ENCODE measurements at regions not wholly inside any gene's neighbourhood (a gene's known extent, or its start where the extent isn't known, plus 50 kb on each side); places are given as distances from the start of the nearest gene placed in this dataset.
"Not testable (repeated sequence)": the region's sequence is repeated elsewhere in the genome, so short reads cannot be mapped to it uniquely, and the experiment has no call there.

GRCh38 chr7:153158149-153158548, 398.6 kb downstream of the ACTR3B start:
- CTCF ChIA-PET: no interaction called here
- Mint-ChIP-seq H3K27me3 (no peaks in the 10 kb centered on the region), H3K36me3 (ENCODE audit: low read depth) (no peaks in the 10 kb centered on the region), H3K4me1 (no peaks in the 10 kb centered on the region), H3K27ac (no peak overlapping the region), H3K9me3 (peaks cover 4% of the 10 kb centered on the region), H3K4me3 (no peak overlapping the region)
- DNase-seq: no peak
- POLR2A ChIA-PET: no interaction called here

DNA sequence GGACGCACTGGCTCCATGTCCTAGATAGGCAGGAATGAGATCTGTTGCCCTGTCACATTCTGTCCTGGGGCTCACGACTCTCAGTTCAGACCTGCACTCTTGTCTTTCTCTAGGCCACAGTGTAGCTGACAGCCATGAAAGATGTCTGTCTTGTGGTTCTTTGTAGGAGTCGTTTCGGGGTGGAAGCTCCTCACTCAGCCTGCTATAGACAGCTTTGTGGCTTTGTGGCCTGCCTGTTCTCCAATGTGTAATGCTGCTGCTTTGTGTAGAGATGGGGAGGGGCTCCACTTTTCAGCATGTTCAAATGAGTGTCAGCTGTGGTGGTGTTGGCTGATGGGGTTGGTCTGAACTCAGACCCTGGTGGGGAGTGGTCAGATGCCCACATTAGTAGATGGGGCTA, 410.7 kb downstream of the ACTR3B start:
- no peaks in the 10 kb centered on the region for H3K36me3 Mint-ChIP-seq (ENCODE audit: low read depth)
- POLR2A ChIA-PET: no interaction called here
- CTCF ChIA-PET: no interaction called here

GRCh38 chr7:153185936-153186335, 426.4 kb downstream of the ACTR3B start:
- H3K27ac Mint-ChIP-seq: no peak overlapping the region
- H3K27me3 Mint-ChIP-seq: no peaks in the 10 kb centered on the region
- CTCF ChIA-PET: no interaction called here
- H3K36me3 Mint-ChIP-seq (ENCODE audit: low read depth): no peaks in the 10 kb centered on the region
- POLR2A ChIA-PET: no interaction called here
- no peak overlapping the region for H3K4me3 Mint-ChIP-seq
- no peaks in the 10 kb centered on the region for H3K4me1 Mint-ChIP-seq
- no peak for DNase-seq
- peaks cover 6% of the 10 kb centered on the region for H3K9me3 Mint-ChIP-seq

More for the DNA sequence above, 410.7 kb downstream of the ACTR3B start:
- no peaks in the 10 kb centered on the region for H3K9me3 Mint-ChIP-seq
- H3K27me3 Mint-ChIP-seq: no peaks in the 10 kb centered on the region
- H3K4me3 Mint-ChIP-seq: no peak overlapping the region
- DNase-seq: no peak
- no peak overlapping the region for H3K27ac Mint-ChIP-seq
- no peaks in the 10 kb centered on the region for H3K4me1 Mint-ChIP-seq

DNA sequence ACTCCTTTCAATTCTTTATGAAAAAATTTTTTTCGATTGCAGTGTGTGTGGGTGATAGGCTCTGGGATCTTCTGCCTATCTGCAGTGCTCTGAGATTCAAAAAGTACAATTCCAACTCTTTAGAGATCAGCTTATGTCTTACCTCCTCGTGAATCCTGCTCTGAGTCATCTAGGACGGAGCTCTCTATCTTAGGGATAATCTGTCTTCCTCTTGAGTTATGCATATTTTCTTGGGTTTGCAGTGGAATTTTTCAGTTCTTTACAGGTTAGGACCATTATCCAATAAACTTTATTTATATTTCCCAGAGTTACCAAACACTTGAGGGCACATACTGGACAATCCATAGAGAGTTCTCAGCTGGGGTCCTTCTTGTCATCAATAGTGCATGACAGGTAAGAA, 428.6 kb downstream of the ACTR3B start:
- ChIA-PET CTCF (no interaction called here), POLR2A (no interaction called here)
- Mint-ChIP-seq H3K27ac (no peak overlapping the region), H3K36me3 (ENCODE audit: low read depth) (no peaks in the 10 kb centered on the region), H3K27me3 (no peaks in the 10 kb centered on the region), H3K4me1 (no peaks in the 10 kb centered on the region), H3K9me3 (peaks cover 6% of the 10 kb centered on the region), H3K4me3 (no peak overlapping the region)
- no peak for DNase-seq

- Mint-ChIP-seq H3K9me3 (peaks cover 3% of the 10 kb centered on the region), H3K4me1 (no peaks in the 10 kb centered on the region), H3K27ac (no peak overlapping the region), H3K27me3 (no peaks in the 10 kb centered on the region), H3K36me3 (ENCODE audit: low read depth) (no peaks in the 10 kb centered on the region), H3K4me3 (no peak overlapping the region)
- ChIA-PET CTCF (no interaction called here), POLR2A (no interaction called here)
- no peak for DNase-seq
Measured at GRCh38 chr7:153188630-153189029, 429.1 kb downstream of the ACTR3B start.

DNA sequence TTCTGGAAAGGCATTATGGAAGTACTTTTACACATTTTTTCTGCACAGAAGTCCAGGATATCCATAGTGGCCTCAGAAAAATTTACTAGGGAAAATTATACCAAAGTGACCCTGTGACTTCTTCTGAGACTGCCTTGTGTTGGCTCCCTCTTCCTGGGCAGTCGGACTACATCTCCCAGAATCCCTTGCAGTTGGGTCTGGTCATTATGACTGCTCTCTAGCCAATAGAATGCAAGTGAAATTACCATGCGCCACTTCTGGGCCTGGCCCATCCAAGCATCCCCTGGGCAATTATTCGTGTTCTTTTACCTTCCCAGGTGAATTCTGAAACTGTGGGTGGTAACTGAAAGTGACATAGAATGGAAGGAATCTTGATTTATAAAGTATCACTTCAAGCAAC, 430.9 kb downstream of the ACTR3B start:
- Mint-ChIP-seq H3K4me1 (no peaks in the 10 kb centered on the region), H3K4me3 (no peak overlapping the region), H3K27me3 (no peaks in the 10 kb centered on the region), H3K27ac (no peak overlapping the region), H3K36me3 (ENCODE audit: low read depth) (no peaks in the 10 kb centered on the region), H3K9me3 (no peaks in the 10 kb centered on the region)
- ChIA-PET CTCF (no interaction called here), POLR2A (no interaction called here)
- no peak for DNase-seq

DNA sequence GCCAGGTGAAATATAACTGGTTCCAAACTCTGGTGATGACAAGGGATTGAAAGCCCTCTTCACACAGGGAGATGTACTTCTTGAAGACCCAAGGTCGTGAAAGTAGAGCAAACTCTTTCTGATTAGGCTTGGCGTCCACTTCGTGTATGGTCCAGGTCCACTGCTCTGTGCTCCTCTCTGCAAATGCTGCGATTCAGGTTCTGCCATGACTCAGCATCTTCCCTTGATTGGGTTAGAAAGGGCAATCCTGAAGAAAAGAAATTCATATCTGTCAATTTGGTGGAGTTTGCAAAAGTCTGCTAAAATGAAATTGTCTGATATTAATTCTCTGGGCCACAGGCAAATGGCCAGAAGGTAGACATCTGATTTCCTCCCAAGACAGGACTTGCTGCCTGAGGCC, 431.4 kb downstream of the ACTR3B start:
- Mint-ChIP-seq H3K4me3 (no peak overlapping the region), H3K27me3 (no peaks in the 10 kb centered on the region), H3K4me1 (no peaks in the 10 kb centered on the region), H3K36me3 (ENCODE audit: low read depth) (no peaks in the 10 kb centered on the region), H3K9me3 (no peaks in the 10 kb centered on the region), H3K27ac (no peak overlapping the region)
- POLR2A ChIA-PET: no interaction called here
- CTCF ChIA-PET: no interaction called here
- DNase-seq: no peak

DNA sequence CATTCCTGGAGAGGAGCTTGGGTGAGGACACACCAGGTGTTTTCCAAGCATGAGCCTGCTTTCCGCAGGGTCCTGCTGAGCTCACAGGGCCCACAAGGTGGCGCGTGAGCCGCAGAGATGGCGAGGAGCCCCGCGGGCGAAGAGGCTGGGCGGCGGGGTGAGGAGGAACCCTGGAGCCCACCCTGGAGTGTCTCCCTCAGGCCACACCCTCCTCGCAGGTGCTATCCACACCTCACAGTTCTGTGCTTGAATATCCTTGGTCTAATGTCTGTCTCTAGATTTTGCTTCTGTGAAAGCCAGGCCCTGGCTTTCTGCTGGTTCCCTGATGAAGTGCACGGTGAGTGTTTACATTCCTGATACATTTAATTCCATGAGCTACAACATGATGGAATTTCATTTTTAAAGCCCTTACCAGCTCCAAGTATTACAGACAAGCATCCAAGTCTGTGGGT, 433.6 kb downstream of the ACTR3B start:
- no peak overlapping the region for H3K4me3 Mint-ChIP-seq
- CTCF ChIA-PET: interaction anchor here (0.8 kb wide), 1 partner anchor 19 kb away, joined by 4 read pairs; no protein-coding TSS in a partner anchor
- POLR2A ChIA-PET: no interaction called here
- no peaks in the 10 kb centered on the region for H3K27me3 Mint-ChIP-seq
- H3K27ac Mint-ChIP-seq: no peak overlapping the region
- H3K36me3 Mint-ChIP-seq (ENCODE audit: low read depth): no peaks in the 10 kb centered on the region
- H3K9me3 Mint-ChIP-seq: no peaks in the 10 kb centered on the region
- H3K4me1 Mint-ChIP-seq: no peaks in the 10 kb centered on the region
- no peak for DNase-seq

DNA sequence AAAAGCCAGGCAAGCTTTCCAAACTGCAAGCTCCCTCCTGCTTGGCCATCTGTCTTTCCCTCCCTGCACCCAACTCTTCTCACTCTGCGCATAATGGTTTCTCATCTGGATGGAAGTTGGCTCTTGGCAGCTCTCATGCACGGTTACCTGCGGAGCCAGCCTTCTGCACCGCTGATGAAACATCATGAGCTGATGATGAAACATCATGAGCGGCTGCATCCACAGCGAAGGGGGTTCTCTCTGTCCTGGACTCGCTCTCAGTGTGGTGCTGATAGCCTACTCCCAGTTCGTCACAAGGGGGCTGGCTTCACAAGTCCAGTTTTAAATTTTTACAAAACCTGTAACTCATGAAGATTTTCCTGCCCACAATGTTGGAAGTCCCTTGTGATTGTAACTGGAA, 457.5 kb downstream of the ACTR3B start:
- no peak overlapping the region for H3K4me3 Mint-ChIP-seq
- DNase-seq: no peak
- no peaks in the 10 kb centered on the region for H3K27me3 Mint-ChIP-seq
- ChIA-PET CTCF (no interaction called here), POLR2A (no interaction called here)
- peaks cover 6% of the 10 kb centered on the region for H3K9me3 Mint-ChIP-seq
- H3K36me3 Mint-ChIP-seq (ENCODE audit: low read depth): no peaks in the 10 kb centered on the region
- H3K4me1 Mint-ChIP-seq: no peaks in the 10 kb centered on the region
- no peak overlapping the region for H3K27ac Mint-ChIP-seq

- H3K27ac Mint-ChIP-seq: no peak overlapping the region
- no peaks in the 10 kb centered on the region for H3K36me3 Mint-ChIP-seq (ENCODE audit: low read depth)
- H3K9me3 Mint-ChIP-seq: peaks cover 17% of the 10 kb centered on the region
- POLR2A ChIA-PET: no interaction called here
- no peaks in the 10 kb centered on the region for H3K4me1 Mint-ChIP-seq
- DNase-seq: no peak
- no peaks in the 10 kb centered on the region for H3K27me3 Mint-ChIP-seq
- CTCF ChIA-PET: no interaction called here
- no peak overlapping the region for H3K4me3 Mint-ChIP-seq
Measured at GRCh38 chr7:153224890-153225289, 465.3 kb downstream of the ACTR3B start.

GRCh38 chr7:153245136-153245535, 485.6 kb downstream of the ACTR3B start:
- H3K27me3 Mint-ChIP-seq; DNase-seq; H3K9me3 Mint-ChIP-seq; POLR2A ChIA-PET; H3K4me3 Mint-ChIP-seq; H3K36me3 Mint-ChIP-seq (ENCODE audit: low read depth); CTCF ChIA-PET; H3K27ac Mint-ChIP-seq; H3K4me1 Mint-ChIP-seq: not testable (repeated sequence)

GRCh38 chr7:153245809-153246208, 486.3 kb downstream of the ACTR3B start:
- no peaks in the 10 kb centered on the region for H3K4me1 Mint-ChIP-seq
- no peaks in the 10 kb centered on the region for H3K36me3 Mint-ChIP-seq (ENCODE audit: low read depth)
- no peak overlapping the region for H3K4me3 Mint-ChIP-seq
- peaks cover 2% of the 10 kb centered on the region for H3K9me3 Mint-ChIP-seq
- POLR2A ChIA-PET: no interaction called here
- H3K27me3 Mint-ChIP-seq: no peaks in the 10 kb centered on the region
- CTCF ChIA-PET: no interaction called here
- no peak for DNase-seq
- no peak overlapping the region for H3K27ac Mint-ChIP-seq

- ChIA-PET POLR2A (no interaction called here), CTCF (no interaction called here)
- no peaks in the 10 kb centered on the region for H3K27me3 Mint-ChIP-seq
- no peak overlapping the region for H3K27ac Mint-ChIP-seq
- no peak for DNase-seq
- no peak overlapping the region for H3K4me3 Mint-ChIP-seq
- no peaks in the 10 kb centered on the region for H3K4me1 Mint-ChIP-seq
- H3K9me3 Mint-ChIP-seq: peaks cover 2% of the 10 kb centered on the region
- H3K36me3 Mint-ChIP-seq (ENCODE audit: low read depth): no peaks in the 10 kb centered on the region
Measured at GRCh38 chr7:153247926-153248325, 488.4 kb downstream of the ACTR3B start.

DNA sequence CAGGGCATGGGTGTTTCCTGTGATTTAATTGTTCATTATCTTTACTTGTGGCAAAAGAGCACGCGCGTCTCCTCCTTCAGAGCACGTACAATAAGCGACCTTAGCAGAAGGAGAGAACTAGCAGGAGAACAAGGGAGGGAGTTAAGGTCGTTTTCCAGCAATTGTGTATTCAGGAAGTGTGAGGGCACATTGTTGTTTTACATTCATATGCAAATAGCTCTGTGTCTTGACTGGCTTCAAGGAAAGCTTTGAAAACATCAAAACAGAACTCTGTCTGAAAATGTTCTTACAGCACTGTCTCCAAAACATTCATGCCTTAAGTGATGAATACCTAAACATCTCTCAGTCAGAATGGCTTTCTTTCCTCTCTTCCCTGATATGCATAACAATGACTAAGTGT, 499.1 kb downstream of the ACTR3B start:
- Mint-ChIP-seq H3K4me1 (no peaks in the 10 kb centered on the region), H3K27me3 (no peaks in the 10 kb centered on the region), H3K27ac (no peak overlapping the region), H3K36me3 (ENCODE audit: low read depth) (no peaks in the 10 kb centered on the region), H3K4me3 (no peak overlapping the region), H3K9me3 (peaks cover 10% of the 10 kb centered on the region)
- ChIA-PET CTCF (no interaction called here), POLR2A (no interaction called here)
- no peak for DNase-seq

GRCh38 chr7:153276394-153276793, 516.8 kb downstream of the ACTR3B start:
- H3K4me3 Mint-ChIP-seq: no peak overlapping the region
- CTCF ChIA-PET: no interaction called here
- peaks cover 7% of the 10 kb centered on the region for H3K9me3 Mint-ChIP-seq
- POLR2A ChIA-PET: no interaction called here
- no peaks in the 10 kb centered on the region for H3K36me3 Mint-ChIP-seq (ENCODE audit: low read depth)
- H3K4me1 Mint-ChIP-seq: no peaks in the 10 kb centered on the region
- no peak overlapping the region for H3K27ac Mint-ChIP-seq
- no peaks in the 10 kb centered on the region for H3K27me3 Mint-ChIP-seq
- DNase-seq: no peak

Measured in activated CD4-positive, alpha-beta memory T cell treated with anti-CD3 and anti-CD28 coated beads, Interleukin-2, amount 10 ng/mL, durations not matched to agents 7 days and 5 days (primary cell).